GM20000 (cell line): ENCODE measurements at regions not wholly inside any gene's neighbourhood (a gene's known extent, or its start where the extent isn't known, plus 50 kb on each side); places are given as distances from the start of the nearest gene placed in this dataset.
"Not testable (repeated sequence)": the region's sequence is repeated elsewhere in the genome, so short reads cannot be mapped to it uniquely, and the experiment has no call there.

Experiments used
- DNase-seq: peaks from one replicate; pipeline ENCODE4 v3.0.0; 2012; ENCODE audit warnings: low spot score
- CTCF ChIP-seq: IDR thresholded peaks from 2 replicates; pipeline ENCODE4 v1.5.1; 2012; ENCODE audit warnings: mild to moderate bottlenecking, control low read depth; ENCODE audit errors: extremely low read depth, missing control alignments

- no peak for TF ChIP-seq CTCF
Observed at GRCh38 chr15:89019436-89019835, 68.8 kb upstream of the ABHD2 start.

GRCh38 chr15:89021224-89021623 lies 67.0 kb upstream of the ABHD2 start:
- no peak for DNase-seq

More at GRCh38 chr15:89019436-89019835, 68.8 kb upstream of the ABHD2 start:
- no peak for DNase-seq

GRCh38 chr15:89021886-89022285 lies 66.4 kb upstream of the ABHD2 start:
- DNase-seq: not testable (repeated sequence)

More at GRCh38 chr15:89021224-89021623, 67.0 kb upstream of the ABHD2 start:
- TF ChIP-seq CTCF: no peak

GRCh38 chr15:89023311-89023961 lies 64.8 kb upstream of the ABHD2 start:
- no peak for TF ChIP-seq CTCF

GRCh38 chr15:89024418-89024817 lies 63.8 kb upstream of the ABHD2 start:
- DNase-seq: no peak
- TF ChIP-seq CTCF: no peak

More at GRCh38 chr15:89023311-89023961, 64.8 kb upstream of the ABHD2 start:
- DNase-seq: no peak

- no peak for DNase-seq
- no peak for TF ChIP-seq CTCF
Observed at GRCh38 chr15:89026167-89026566, 62.1 kb upstream of the ABHD2 start.

- no peak for DNase-seq
- no peak for TF ChIP-seq CTCF
Observed at GRCh38 chr15:89028036-89028435, 60.2 kb upstream of the ABHD2 start.

- DNase-seq: no peak
- no peak for TF ChIP-seq CTCF
Observed at GRCh38 chr15:89030311-89030710, 57.9 kb upstream of the ABHD2 start.

- not testable (repeated sequence) for DNase-seq
Observed at GRCh38 chr15:89031637-89032285, 56.5 kb upstream of the ABHD2 start.
